NCI-H460 (cell line): ENCODE measurements at regions not wholly inside any gene's neighbourhood (a gene's known extent, or its start where the extent isn't known, plus 50 kb on each side); places are given as distances from the start of the nearest gene placed in this dataset.

ENCODE experiments used
- DNase-seq: peaks from one replicate; pipeline ENCODE4 v3.0.0-alpha.2; 2016; ENCODE audit warnings: low read depth; ENCODE audit errors: extremely low read depth

- DNase-seq = no peak
These were observed 185.1 kb downstream of the CLIC5 start for GRCh38 chr6:45830441-45831139.

- no peak for DNase-seq
These were observed 185.8 kb downstream of the CLIC5 start for GRCh38 chr6:45829873-45830272.

GRCh38 chr6:45827952-45828530, 187.6 kb downstream of the CLIC5 start:
- no peak for DNase-seq

GRCh38 chr6:45822873-45823272, 192.8 kb downstream of the CLIC5 start:
- no peak for DNase-seq

- DNase-seq = no peak
These were observed 193.3 kb downstream of the CLIC5 start for GRCh38 chr6:45822246-45822812.

GRCh38 chr6:45818655-45819054, 197.0 kb downstream of the CLIC5 start:
- no peak for DNase-seq

GRCh38 chr6:45816674-45817297, 198.9 kb downstream of the CLIC5 start:
- no peak for DNase-seq

- no peak for DNase-seq
These were observed 200.1 kb downstream of the CLIC5 start for GRCh38 chr6:45815466-45816125.

- no peak for DNase-seq
These were observed 200.9 kb downstream of the CLIC5 start for GRCh38 chr6:45814772-45815171.

- no peak for DNase-seq
These were observed 201.7 kb downstream of the CLIC5 start for GRCh38 chr6:45813943-45814342.

- DNase-seq = no peak
These were observed 202.7 kb downstream of the CLIC5 start for GRCh38 chr6:45812922-45813321.

GRCh38 chr6:45808917-45809316, 206.7 kb downstream of the CLIC5 start:
- DNase-seq = no peak

- DNase-seq = no peak
These were observed 207.5 kb downstream of the CLIC5 start for GRCh38 chr6:45808042-45808645.

- DNase-seq = no peak
These were observed 208.2 kb downstream of the CLIC5 start for GRCh38 chr6:45807311-45808041.

GRCh38 chr6:45806172-45806571, 209.5 kb downstream of the CLIC5 start:
- no peak for DNase-seq

- DNase-seq = no peak
These were observed 212.6 kb downstream of the CLIC5 start for GRCh38 chr6:45803071-45803470.

GRCh38 chr6:45801471-45802289, 214.0 kb downstream of the CLIC5 start:
- no peak for DNase-seq

- DNase-seq = no peak
These were observed 214.7 kb downstream of the CLIC5 start for GRCh38 chr6:45800911-45801310.

GRCh38 chr6:45795678-45796077, 220.0 kb downstream of the CLIC5 start:
- DNase-seq = no peak
